ENCODE measurements at regions not wholly inside any gene's neighbourhood (a gene's known extent, or its start where the extent isn't known, plus 50 kb on each side); places are given as distances from the start of the nearest gene placed in this dataset.

- CTCF ChIA-PET (ENCODE audit: partially characterized antibody) = no interaction called here
- H3K18ac ChIP-seq (ENCODE audit: extremely low read depth, low read length) = no peak overlapping the region
- TF ChIP-seq MAFK (IDR thresholded peaks at IDR 0.05; ENCODE audit: low read depth, low read length) (no peak), FOSL1 (IDR thresholded peaks at IDR 0.05; ENCODE audit: insufficient read depth, low read depth, low read length) (no peak), BRCA1 (IDR thresholded peaks at IDR 0.05; ENCODE audit: low read depth, low read length) (no peak), SP2 (IDR thresholded peaks at IDR 0.05; ENCODE audit: low read length) (no peak)
These were observed 445.0 kb downstream of the HACE1 start for GRCh38 chr6:104414723-104415122.

More at GRCh38 chr6:104414723-104415122, 445.0 kb downstream of the HACE1 start:
- H3K23me2 ChIP-seq (ENCODE audit: low read depth, low read length) = no peaks in the 10 kb centered on the region
- FAIRE-seq (no peak), DNase-seq (ENCODE audit: low read depth in 1 of 2, low spot score in 2 of 2) (no peak)
- no peak overlapping the region for H2BK20ac ChIP-seq (ENCODE audit: low read length)
- no peak overlapping the region for H3K27ac ChIP-seq (ENCODE audit: low read depth, low read length)
- H3K4ac ChIP-seq (replicated peaks; ENCODE audit: insufficient read length, low read depth, low read length) = no peak overlapping the region
- no peak overlapping the region for H3K23ac ChIP-seq (ENCODE audit: insufficient read length)
- no peaks in the 10 kb centered on the region; a peak in 2 of 8 replicates for H3K36me3 ChIP-seq (ENCODE audit: control insufficient read depth in 2 of 4, insufficient read depth in 4 of 4, low read length in 3 of 4)
- H3K79me2 ChIP-seq (ENCODE audit: control insufficient read depth in 1 of 2, insufficient read depth in 2 of 2, low read length in 2 of 2) = no peaks in the 10 kb centered on the region
- H3K14ac ChIP-seq (ENCODE audit: insufficient read length) = no peak overlapping the region
- H3K79me1 ChIP-seq (ENCODE audit: low read depth, low read length) = no peaks in the 10 kb centered on the region
- no peaks in the 10 kb centered on the region for H3K4me1 ChIP-seq (replicated peaks in 1 of 4; ENCODE audit: control insufficient read depth in 3 of 4, insufficient read depth in 4 of 4, low read length in 3 of 4)
- H2AFZ ChIP-seq (ENCODE audit: low read length) = no peak overlapping the region
- no peak overlapping the region for H2AK5ac ChIP-seq (ENCODE audit: low read depth, low read length)
- no peaks in the 10 kb centered on the region for H3K9me3 ChIP-seq (ENCODE audit: insufficient read depth in 2 of 2, low read depth in 1 of 2, low read length in 1 of 2)
- no peaks in the 10 kb centered on the region for H4K20me1 ChIP-seq (replicated peaks in 1 of 2; ENCODE audit: control insufficient read depth in 1 of 2, insufficient read depth in 2 of 2, low read length in 2 of 2)
- WGBS, 2 experiments (ENCODE audit: extremely low coverage in 1 of 2, insufficient coverage in 1 of 2, insufficient read length in 1 of 2, insufficient replicate concordance in 2 of 2, low coverage in 1 of 2, low lambda C conversion rate in 2 of 2, missing lambda C conversion rate in 1 of 2) = 92% methylated on average over 1 of the region's 1 CpG; no CpG with 5 or more reads in 1 of the 2 experiments
- POLR2A ChIA-PET (ENCODE audit: partially characterized antibody) = no interaction called here
- no peak overlapping the region for H3K56ac ChIP-seq (replicated peaks; ENCODE audit: insufficient read length, low read depth, low read length)
- no peak overlapping the region for H3K4me2 ChIP-seq (ENCODE audit: insufficient read depth in 1 of 2, low read depth in 2 of 2, low read length in 2 of 2)
- no peak overlapping the region for H2BK12ac ChIP-seq (ENCODE audit: low read depth, low read length)
- H4K5ac ChIP-seq (ENCODE audit: insufficient read length, low read depth, low read length) = no peak overlapping the region
- no peak overlapping the region for H3K4me3 ChIP-seq (ENCODE audit: extremely low read depth in 1 of 4, insufficient read depth in 2 of 4, low read depth in 3 of 4, low read length in 4 of 4)
- no peak overlapping the region for H3K9ac ChIP-seq (replicated peaks in 1 of 4; ENCODE audit: extremely low read depth in 1 of 4, low read depth in 3 of 4, low read length in 3 of 4)
- H3K27me3 ChIP-seq (replicated peaks in 1 of 4; ENCODE audit: control insufficient read depth in 3 of 4, extremely low read depth in 1 of 4, insufficient read depth in 3 of 4, low read length in 3 of 4) = no peaks in the 10 kb centered on the region
- H2BK15ac ChIP-seq (ENCODE audit: low read length) = no peak overlapping the region
- H4K91ac ChIP-seq (replicated peaks; ENCODE audit: insufficient read length, low read length) = no peak overlapping the region
- H4K8ac ChIP-seq (ENCODE audit: extremely low read depth, insufficient read depth, low read length) = no peak overlapping the region
- H2BK5ac ChIP-seq (ENCODE audit: low read depth, low read length) = no peak overlapping the region
- no peak overlapping the region for H2BK120ac ChIP-seq (replicated peaks; ENCODE audit: low read depth, low read length)

All from H1 (cell line).